Ovary (tissue), 7 donors: ENCODE measurements at regions not wholly inside any gene's neighbourhood (a gene's known extent, or its start where the extent isn't known, plus 50 kb on each side); places are given as distances from the start of the nearest gene placed in this dataset.

Source experiments
- DNase-seq, 5 donors: peaks; one replicate each; pipeline ENCODE4 v3.0.0-alpha.2; 2019 to 2020
- H3K27ac ChIP-seq, 2 donors: fragments of 200-600 bp; one replicate each; pipeline versions ENCODE4 v1.5.1 to v1.8.0; 2019 to 2022
- H3K27me3 ChIP-seq: fragments of 200-600 bp; one replicate; pipeline ENCODE4 v1.8.0; 2022
- H3K36me3 ChIP-seq: fragments of 200-600 bp; sonication (generic); one replicate; pipeline ENCODE4 v1.5.1; 2019
- H3K4me1 ChIP-seq: one replicate; pipeline ENCODE4 v1.8.1; 2013; ENCODE audit warnings: mild to moderate bottlenecking, moderate library complexity; ENCODE audit not compliant: insufficient read depth
- H3K4me3 ChIP-seq: fragments of 200-600 bp; sonication (generic); one replicate; pipeline ENCODE4 v1.5.1; 2017
- H3K9me3 ChIP-seq, 2 donors: fragments of 200-600 bp in 1 of 2; sonication (generic) in 1 of 2; one replicate each; pipeline versions ENCODE4 v1.5.1 to v1.8.1; 2013 to 2019; ENCODE audit warnings: mild to moderate bottlenecking in 1 of 2, moderate library complexity in 1 of 2
- CTCF ChIP-seq, 3 donors: fragments of 450-650 bp in 2 of 3; fragments of 200-600 bp in 1 of 3; IDR thresholded peaks; one replicate each; pipeline versions ENCODE4 v1.5.1 to v1.8.0; 2016 to 2022; ENCODE audit warnings: antibody characterized with exemption in 3 of 3, mild to moderate bottlenecking in 1 of 3
- EP300 ChIP-seq: sonication (generic); formaldehyde crosslinking; IDR thresholded peaks from one replicate; pipeline ENCODE4 v1.6.1; 2017; ENCODE audit warnings: antibody characterized with exemption
- POLR2A ChIP-seq: fragments of 450-650 bp; IDR thresholded peaks from one replicate; pipeline ENCODE4 v1.6.1; 2017; ENCODE audit warnings: antibody characterized with exemption, mild to moderate bottlenecking, moderate library complexity
- WGBS, 3 donors: extraction: QIAGEN DNeasy Blood & Tissue Kit in 1 of 3; methylation state at CpG; one replicate each; pipeline versions ENCODE4 v1.1.5 to v1.1.7; 2013 to 2017; 5-methylcytosine and 5-hydroxymethylcytosine counted together
- intact Hi-C, 4 donors: fragments of 100-400 bp; cut with DNase I; formaldehyde crosslinking; loops; one replicate each; pipeline versions ENCODE4 v1.11.0 to v1.15.1; 2022 to 2023
- donor health status: DM: no; HTN: no; CAD: no; lungs with moderate emphysema.
- donor health status: DM: no; HTN: no; CAD: no.
- donor health status: Bipolar disorder and iron deficiency.
- donor health status: DM: no; HTN: no; CAD: no.
- donor health status: DM: yes; HTN: yes; CAD: no.

- no peak for DNase-seq
- H3K36me3 ChIP-seq, result no peaks in the 10 kb centered on the region
- intact Hi-C loops, result no loop called here
These were observed 1435.2 kb upstream of the CADM2 start for GRCh38 chr3:83523470-83524073.

GRCh38 chr3:83524901-83525300 is 1433.9 kb upstream of the CADM2 start:
- TF ChIP-seq CTCF (IDR thresholded peaks at IDR 0.05) (no peak), POLR2A (no peak), EP300 (no peak)
- no peaks in the 10 kb centered on the region for H3K9me3 ChIP-seq
- no peaks in the 10 kb centered on the region for H3K36me3 ChIP-seq
- no peak overlapping the region for H3K27ac ChIP-seq
- H3K27me3 ChIP-seq, result no peaks in the 10 kb centered on the region
- intact Hi-C loops, result no loop called here
- no peak overlapping the region for H3K4me3 ChIP-seq
- 70 to 74% (median 70%) methylated on average over 5 of the region's 5 CpGs for whole genome bisulfite sequencing, 3 donors
- no peak for DNase-seq
- H3K4me1 ChIP-seq, result no peaks in the 10 kb centered on the region

More at GRCh38 chr3:83523470-83524073, 1435.2 kb upstream of the CADM2 start:
- no peaks in the 10 kb centered on the region for H3K9me3 ChIP-seq
- H3K4me1 ChIP-seq, result no peaks in the 10 kb centered on the region
- WGBS, 3 donors, result 19 to 23% (median 21%) methylated on average over 7 of the region's 7 CpGs
- no peak for TF ChIP-seq EP300
- no peak overlapping the region for H3K4me3 ChIP-seq
- H3K27me3 ChIP-seq, result no peaks in the 10 kb centered on the region
- no peak overlapping the region for H3K27ac ChIP-seq

- intact Hi-C loops, result no loop called here
These were observed 1399.7 kb upstream of the CADM2 start for GRCh38 chr3:83559082-83559481.

GRCh38 chr3:83567935-83568334 is 1390.9 kb upstream of the CADM2 start:
- Histone ChIP-seq H3K4me3 (no peak overlapping the region), H3K9me3 (no peaks in the 10 kb centered on the region), H3K27ac (no peak overlapping the region), H3K4me1 (no peaks in the 10 kb centered on the region), H3K36me3 (no peaks in the 10 kb centered on the region), H3K27me3 (peaks cover 3% of the 10 kb centered on the region)
- intact Hi-C loops, result no loop called here
- whole genome bisulfite sequencing, 3 donors, result 1 to 4% (median 3%) methylated on average over 3 of the region's 3 CpGs
- TF ChIP-seq POLR2A (no peak), EP300 (no peak), CTCF (IDR thresholded peaks at IDR 0.05) (no peak)
- DNase-seq, result no peak

More at GRCh38 chr3:83559082-83559481, 1399.7 kb upstream of the CADM2 start:
- H3K36me3 ChIP-seq, result no peaks in the 10 kb centered on the region
- no peak for TF ChIP-seq POLR2A
- no peak for TF ChIP-seq CTCF (IDR thresholded peaks at IDR 0.05)
- TF ChIP-seq EP300, result no peak
- H3K27me3 ChIP-seq, result no peaks in the 10 kb centered on the region
- WGBS, 3 donors, result 84 to 89% (median 85%) methylated on average over 3 of the region's 3 CpGs
- H3K9me3 ChIP-seq, result no peaks in the 10 kb centered on the region
- H3K27ac ChIP-seq, result no peak overlapping the region
- H3K4me1 ChIP-seq, result no peaks in the 10 kb centered on the region
- no peak for DNase-seq
- no peak overlapping the region for H3K4me3 ChIP-seq

GRCh38 chr3:83581546-83581945 is 1377.2 kb upstream of the CADM2 start:
- no peaks in the 10 kb centered on the region for H3K4me1 ChIP-seq
- no peaks in the 10 kb centered on the region for H3K27me3 ChIP-seq
- 61 to 69% (median 62%) methylated on average over 3 of the region's 3 CpGs for WGBS, 3 donors
- no peaks in the 10 kb centered on the region for H3K9me3 ChIP-seq
- no peak for TF ChIP-seq POLR2A
- TF ChIP-seq EP300, result no peak
- TF ChIP-seq CTCF (IDR thresholded peaks at IDR 0.05), result no peak
- DNase-seq, result no peak
- no peaks in the 10 kb centered on the region for H3K36me3 ChIP-seq
- H3K27ac ChIP-seq, result no peak overlapping the region
- H3K4me3 ChIP-seq, result no peak overlapping the region
- intact Hi-C loops, result no loop called here
